ENCODE measurements at regions not wholly inside any gene's neighbourhood (a gene's known extent, or its start where the extent isn't known, plus 50 kb on each side); places are given as distances from the start of the nearest gene placed in this dataset.
A peak's percentile ranks its signal among the peaks of the same experiment; 100 is the strongest.

DNA sequence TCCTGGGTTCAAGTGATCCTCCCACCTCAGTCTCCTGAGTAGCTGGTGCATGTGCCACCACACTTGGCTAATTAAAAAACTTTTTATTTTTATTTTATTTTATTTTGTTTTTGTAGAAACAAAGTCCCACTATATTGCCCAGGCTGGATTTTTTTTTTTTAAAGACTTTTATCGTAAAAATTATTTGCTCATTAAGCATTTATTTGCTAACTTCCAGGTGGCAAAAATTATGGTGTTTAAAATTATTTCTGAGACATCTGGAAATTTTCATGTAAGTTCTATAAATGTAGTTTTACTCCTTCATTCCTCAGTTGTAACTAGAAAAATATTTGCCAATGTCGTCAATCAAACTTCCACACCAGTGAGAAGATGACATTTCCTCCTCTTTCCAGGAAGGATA is 233.3 kb upstream of the DACH1 start:
- 47% methylated on average over 2 of the region's 2 CpGs for WGBS, 2 donors
- ATAC-seq (ENCODE audit: insufficient read depth, low FRiP score) = no peak

DNA sequence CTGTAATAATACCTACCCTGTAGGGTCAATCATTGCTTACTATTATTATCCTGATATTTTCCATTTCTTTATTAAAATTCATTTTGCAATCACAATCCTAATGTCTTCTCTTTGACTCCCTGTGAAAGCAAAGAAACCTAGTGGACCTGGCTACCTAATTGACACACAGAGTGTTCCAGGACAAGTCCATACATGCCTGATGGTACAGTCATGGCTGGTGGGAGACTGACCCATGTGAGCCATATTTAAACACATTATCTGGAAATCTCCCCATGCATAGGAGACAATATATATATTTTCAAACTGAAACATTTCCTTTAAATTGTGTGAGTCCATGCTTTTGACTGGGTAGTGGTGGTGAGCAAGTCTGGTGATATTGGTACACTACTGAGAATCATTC is 230.6 kb upstream of the DACH1 start:
- Histone ChIP-seq H3K27ac (ENCODE audit: low read depth in 1 of 2, low read length in 1 of 2) (no peak overlapping the region), H3K4me3 (no peak overlapping the region), H3K9me3 (ENCODE audit: control insufficient read depth in 4 of 4, insufficient read depth in 3 of 4, low read length in 3 of 4) (no peaks in the 10 kb centered on the region), H3K36me3 (ENCODE audit: control insufficient read depth in 4 of 4, insufficient read depth in 4 of 4, low read length in 4 of 4) (no peaks in the 10 kb centered on the region), H3K4me1 (ENCODE audit: control insufficient read depth in 5 of 5, insufficient read depth in 5 of 5, low read length in 5 of 5) (no peaks in the 10 kb centered on the region), H3K27me3 (ENCODE audit: control insufficient read depth in 3 of 3, insufficient read depth in 3 of 3, low read length in 2 of 3) (no peaks in the 10 kb centered on the region), H3K9ac (ENCODE audit: insufficient read depth in 1 of 2, low read length in 2 of 2) (no peak overlapping the region)
- TF ChIP-seq CTCF (IDR thresholded peaks at IDR 0.05; ENCODE audit: control extremely low read depth, extremely low read depth) = no peak
- ATAC-seq (ENCODE audit: insufficient read depth, low FRiP score) (no peak), DNase-seq (no peak)

More for the DNA sequence above, 233.3 kb upstream of the DACH1 start:
- TF ChIP-seq CTCF (IDR thresholded peaks at IDR 0.05; ENCODE audit: control extremely low read depth, extremely low read depth) = no peak
- Histone ChIP-seq H3K27me3 (ENCODE audit: control insufficient read depth in 3 of 3, insufficient read depth in 3 of 3, low read length in 2 of 3) (no peaks in the 10 kb centered on the region), H3K27ac (ENCODE audit: low read depth in 1 of 2, low read length in 1 of 2) (no peak overlapping the region), H3K36me3 (ENCODE audit: control insufficient read depth in 4 of 4, insufficient read depth in 4 of 4, low read length in 4 of 4) (no peaks in the 10 kb centered on the region), H3K9ac (ENCODE audit: insufficient read depth in 1 of 2, low read length in 2 of 2) (no peak overlapping the region), H3K9me3 (ENCODE audit: control insufficient read depth in 4 of 4, insufficient read depth in 3 of 4, low read length in 3 of 4) (no peaks in the 10 kb centered on the region), H3K4me3 (no peak overlapping the region), H3K4me1 (ENCODE audit: control insufficient read depth in 5 of 5, insufficient read depth in 5 of 5, low read length in 5 of 5) (no peaks in the 10 kb centered on the region)
- no peak for DNase-seq

- no peak for DNase-seq
- no peak for TF ChIP-seq CTCF (IDR thresholded peaks at IDR 0.05; ENCODE audit: control extremely low read depth, extremely low read depth)
- Histone ChIP-seq H3K9me3 (ENCODE audit: control insufficient read depth in 4 of 4, insufficient read depth in 3 of 4, low read length in 3 of 4) (no peaks in the 10 kb centered on the region), H3K9ac (ENCODE audit: insufficient read depth in 1 of 2, low read length in 2 of 2) (no peak overlapping the region), H3K4me3 (no peak overlapping the region), H3K27ac (ENCODE audit: low read depth in 1 of 2, low read length in 1 of 2) (no peak overlapping the region), H3K36me3 (ENCODE audit: control insufficient read depth in 4 of 4, insufficient read depth in 4 of 4, low read length in 4 of 4) (no peaks in the 10 kb centered on the region), H3K4me1 (ENCODE audit: control insufficient read depth in 5 of 5, insufficient read depth in 5 of 5, low read length in 5 of 5) (no peaks in the 10 kb centered on the region), H3K27me3 (ENCODE audit: control insufficient read depth in 3 of 3, insufficient read depth in 3 of 3, low read length in 2 of 3) (no peaks in the 10 kb centered on the region)
- no peak for ATAC-seq (ENCODE audit: insufficient read depth, low FRiP score)
- WGBS, 2 donors = 95 to 96% methylated on average over 2 of the region's 2 CpGs
Measured at GRCh38 chr13:72093262-72093661, 226.3 kb upstream of the DACH1 start.

DNA sequence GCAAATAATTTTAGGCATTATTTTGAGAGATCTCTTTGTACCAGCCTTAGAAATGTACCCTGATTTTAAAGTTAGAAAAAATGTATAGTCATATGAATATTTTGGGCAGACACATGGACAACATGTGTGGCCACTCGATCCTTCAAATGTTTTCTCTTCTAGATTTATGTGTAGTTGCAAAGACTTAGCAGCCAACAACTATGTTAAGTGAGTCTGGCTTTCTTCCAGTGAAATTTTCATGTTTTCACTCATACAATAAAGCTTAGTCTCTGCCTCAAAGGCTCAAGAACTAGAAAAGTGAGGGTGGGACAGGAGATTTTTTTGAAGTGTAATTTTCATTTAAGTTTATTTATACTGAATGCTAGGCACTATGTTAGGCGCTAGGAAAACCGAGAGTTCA is 207.7 kb upstream of the DACH1 start:
- Histone ChIP-seq H3K27ac (ENCODE audit: low read depth in 1 of 2, low read length in 1 of 2) (no peak overlapping the region), H3K4me1 (ENCODE audit: control insufficient read depth in 5 of 5, insufficient read depth in 5 of 5, low read length in 5 of 5) (no peaks in the 10 kb centered on the region), H3K27me3 (ENCODE audit: control insufficient read depth in 3 of 3, insufficient read depth in 3 of 3, low read length in 2 of 3) (no peaks in the 10 kb centered on the region), H3K4me3 (no peak overlapping the region), H3K9ac (ENCODE audit: insufficient read depth in 1 of 2, low read length in 2 of 2) (no peak overlapping the region), H3K9me3 (ENCODE audit: control insufficient read depth in 4 of 4, insufficient read depth in 3 of 4, low read length in 3 of 4) (no peaks in the 10 kb centered on the region), H3K36me3 (ENCODE audit: control insufficient read depth in 4 of 4, insufficient read depth in 4 of 4, low read length in 4 of 4) (no peaks in the 10 kb centered on the region)
- ATAC-seq (ENCODE audit: insufficient read depth, low FRiP score) (no peak), DNase-seq (peak in 2 of 3 donors; percentile 50 to 76)
- TF ChIP-seq CTCF (IDR thresholded peaks at IDR 0.05; ENCODE audit: control extremely low read depth, extremely low read depth) = no peak
- WGBS, 2 donors = 57 to 82% methylated on average over 3 of the region's 3 CpGs
